ENCODE measurements at regions not wholly inside any gene's neighbourhood (a gene's known extent, or its start where the extent isn't known, plus 50 kb on each side); places are given as distances from the start of the nearest gene placed in this dataset.

DNA sequence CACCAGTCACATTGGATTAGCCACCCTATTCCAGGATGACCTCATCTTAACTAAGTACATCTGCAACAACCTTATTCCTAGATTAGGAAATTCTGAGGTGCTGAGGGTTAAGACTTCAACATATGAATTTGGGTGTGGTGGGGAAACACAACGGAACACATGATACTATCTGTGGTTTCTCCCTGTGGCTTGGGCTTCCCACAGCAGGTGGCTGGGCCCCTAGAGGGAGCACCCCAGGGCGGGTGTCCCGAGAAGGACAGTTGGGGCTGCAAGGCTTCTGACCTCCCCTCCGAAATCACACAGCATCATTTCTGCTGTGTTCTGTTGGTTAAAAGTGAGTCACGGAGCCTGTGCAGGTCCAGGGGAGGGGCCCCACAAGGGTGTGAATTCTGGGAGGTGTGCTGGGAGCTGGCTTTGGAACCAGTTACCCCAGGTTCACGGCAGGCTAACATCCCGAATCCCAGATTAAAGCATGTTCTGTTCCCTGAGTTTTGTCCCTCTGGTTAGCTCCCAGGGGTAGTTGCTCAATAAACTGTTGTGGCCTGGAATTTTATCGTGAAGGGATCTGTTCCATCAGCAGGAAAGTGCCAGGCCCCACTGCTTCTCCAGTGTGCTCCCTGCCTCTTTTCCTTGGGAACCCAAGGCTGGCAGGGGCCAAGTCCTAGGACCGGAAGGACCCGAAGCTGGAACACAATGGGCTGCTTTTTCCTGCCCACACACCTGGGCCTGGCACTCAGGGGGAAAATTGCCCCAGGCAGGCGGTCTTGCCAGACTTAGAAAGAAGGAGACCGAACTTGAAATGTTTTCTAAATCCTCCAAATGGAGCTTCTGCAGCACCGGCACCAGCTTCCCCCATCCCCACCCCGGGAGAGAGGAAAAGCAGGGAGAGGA lies 154.0 kb upstream of the WNT4 start:
- TF ChIP-seq, protein P1, sequence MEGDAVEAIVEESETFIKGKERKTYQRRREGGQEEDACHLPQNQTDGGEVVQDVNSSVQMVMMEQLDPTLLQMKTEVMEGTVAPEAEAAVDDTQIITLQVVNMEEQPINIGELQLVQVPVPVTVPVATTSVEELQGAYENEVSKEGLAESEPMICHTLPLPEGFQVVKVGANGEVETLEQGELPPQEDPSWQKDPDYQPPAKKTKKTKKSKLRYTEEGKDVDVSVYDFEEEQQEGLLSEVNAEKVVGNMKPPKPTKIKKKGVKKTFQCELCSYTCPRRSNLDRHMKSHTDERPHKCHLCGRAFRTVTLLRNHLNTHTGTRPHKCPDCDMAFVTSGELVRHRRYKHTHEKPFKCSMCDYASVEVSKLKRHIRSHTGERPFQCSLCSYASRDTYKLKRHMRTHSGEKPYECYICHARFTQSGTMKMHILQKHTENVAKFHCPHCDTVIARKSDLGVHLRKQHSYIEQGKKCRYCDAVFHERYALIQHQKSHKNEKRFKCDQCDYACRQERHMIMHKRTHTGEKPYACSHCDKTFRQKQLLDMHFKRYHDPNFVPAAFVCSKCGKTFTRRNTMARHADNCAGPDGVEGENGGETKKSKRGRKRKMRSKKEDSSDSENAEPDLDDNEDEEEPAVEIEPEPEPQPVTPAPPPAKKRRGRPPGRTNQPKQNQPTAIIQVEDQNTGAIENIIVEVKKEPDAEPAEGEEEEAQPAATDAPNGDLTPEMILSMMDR (IDR thresholded peaks at IDR 0.05; ENCODE audit: unreplicated experiment) = no peak
- Mint-ChIP-seq H3K9me3 (ENCODE audit: unreplicated experiment) (no peaks in the 10 kb centered on the region), H3K4me1 (ENCODE audit: unreplicated experiment) (peaks cover 7% of the 10 kb centered on the region), H3K27ac (ENCODE audit: unreplicated experiment) (no peak overlapping the region), H3K4me3 (ENCODE audit: unreplicated experiment) (no peak overlapping the region), H3K27me3 (ENCODE audit: unreplicated experiment) (no peaks in the 10 kb centered on the region), H3K36me3 (ENCODE audit: low read depth, unreplicated experiment) (no peaks in the 10 kb centered on the region)
- DNase-seq (ENCODE audit: low spot score) = no peak

DNA sequence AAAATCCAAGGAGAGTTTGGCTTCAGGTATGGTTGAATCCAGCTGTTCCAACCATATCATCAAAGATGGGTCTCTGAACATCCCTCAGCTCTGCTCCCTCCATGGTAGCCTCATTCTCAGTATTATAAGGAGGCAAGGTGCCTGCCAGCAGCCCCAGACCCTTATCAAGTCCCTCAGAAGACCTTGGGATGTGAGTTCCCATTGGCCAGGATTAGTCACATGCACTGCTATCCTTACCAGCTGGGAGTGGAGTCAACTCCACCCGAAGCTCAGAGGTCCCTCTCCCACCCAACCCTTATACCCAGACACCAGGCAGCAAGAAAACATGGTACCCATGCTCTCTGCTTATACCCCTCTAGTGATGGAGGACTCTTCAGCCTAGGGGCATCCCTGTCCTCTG lies 153.7 kb upstream of the ZBTB40 start:
- no peaks in the 10 kb centered on the region for H3K27me3 Mint-ChIP-seq (ENCODE audit: unreplicated experiment)
- no peak overlapping the region for H3K27ac Mint-ChIP-seq (ENCODE audit: unreplicated experiment)
- TF ChIP-seq, protein P1 (IDR thresholded peaks at IDR 0.05; ENCODE audit: unreplicated experiment) = no peak
- no peak for DNase-seq (ENCODE audit: low spot score)
- H3K4me1 Mint-ChIP-seq (ENCODE audit: unreplicated experiment) = peaks cover 7% of the 10 kb centered on the region
- no peaks in the 10 kb centered on the region for H3K9me3 Mint-ChIP-seq (ENCODE audit: unreplicated experiment)
- H3K4me3 Mint-ChIP-seq (ENCODE audit: unreplicated experiment) = no peak overlapping the region
- no peaks in the 10 kb centered on the region for H3K36me3 Mint-ChIP-seq (ENCODE audit: low read depth, unreplicated experiment)

GRCh38 chr1:22303816-22304215 lies 147.8 kb upstream of the ZBTB40 start:
- H3K27me3 Mint-ChIP-seq (ENCODE audit: unreplicated experiment) = no peaks in the 10 kb centered on the region
- no peaks in the 10 kb centered on the region for H3K9me3 Mint-ChIP-seq (ENCODE audit: unreplicated experiment)

DNA sequence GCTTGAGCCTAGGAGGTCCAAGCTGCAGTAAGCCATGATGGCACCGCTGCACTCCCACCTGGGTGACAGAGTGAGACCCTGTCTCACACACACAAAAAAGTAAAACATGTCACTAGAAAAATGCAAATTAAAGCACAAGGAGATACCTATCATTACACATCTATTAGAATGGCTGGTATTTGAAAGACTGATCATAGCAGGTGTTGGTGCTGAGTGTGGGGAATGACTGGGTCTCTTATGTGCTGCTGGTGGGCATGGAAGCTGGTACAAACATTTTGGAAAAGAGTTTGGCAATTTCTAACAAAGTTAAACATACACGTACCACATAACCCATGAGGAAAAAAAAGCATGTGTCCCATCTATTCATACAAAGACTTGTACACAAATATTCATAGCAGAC lies 142.1 kb upstream of the ZBTB40 start:
- Mint-ChIP-seq H3K27me3 (ENCODE audit: unreplicated experiment) (peaks cover 2% of the 10 kb centered on the region), H3K4me1 (ENCODE audit: unreplicated experiment) (no peaks in the 10 kb centered on the region)

More at GRCh38 chr1:22303816-22304215, 147.8 kb upstream of the ZBTB40 start:
- DNase-seq (ENCODE audit: low spot score) = no peak
- Mint-ChIP-seq H3K27ac (ENCODE audit: unreplicated experiment) (no peak overlapping the region), H3K36me3 (ENCODE audit: low read depth, unreplicated experiment) (no peaks in the 10 kb centered on the region), H3K4me1 (ENCODE audit: unreplicated experiment) (no peaks in the 10 kb centered on the region), H3K4me3 (ENCODE audit: unreplicated experiment) (no peak overlapping the region)
- TF ChIP-seq, protein P1 (IDR thresholded peaks at IDR 0.05; ENCODE audit: unreplicated experiment) = no peak

DNA sequence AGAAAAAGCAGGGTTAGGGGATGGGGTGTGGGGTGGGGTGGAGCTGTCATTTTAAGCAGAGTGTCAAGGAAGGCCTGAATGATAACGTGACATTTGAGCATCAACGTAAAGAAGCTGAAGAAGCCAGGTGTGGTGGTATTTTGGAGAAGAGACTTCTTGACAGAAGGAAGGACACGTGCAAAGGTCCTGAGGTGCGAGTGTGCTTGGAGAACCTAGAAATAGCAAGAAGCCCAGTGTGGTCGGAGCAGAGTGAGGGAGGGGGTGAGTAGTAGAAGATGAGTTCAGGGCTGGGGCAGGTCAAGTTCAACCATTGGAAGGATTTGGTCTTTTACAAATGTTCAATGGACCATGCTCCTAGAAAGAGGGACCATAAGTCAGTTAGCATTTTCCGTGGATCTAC lies 140.2 kb upstream of the ZBTB40 start:
- no peak for DNase-seq (ENCODE audit: low spot score)
- H3K36me3 Mint-ChIP-seq (ENCODE audit: low read depth, unreplicated experiment) = no peaks in the 10 kb centered on the region
- peaks cover 6% of the 10 kb centered on the region for H3K27me3 Mint-ChIP-seq (ENCODE audit: unreplicated experiment)
- no peak overlapping the region for H3K4me3 Mint-ChIP-seq (ENCODE audit: unreplicated experiment)
- no peak overlapping the region for H3K27ac Mint-ChIP-seq (ENCODE audit: unreplicated experiment)
- no peaks in the 10 kb centered on the region for H3K4me1 Mint-ChIP-seq (ENCODE audit: unreplicated experiment)
- H3K9me3 Mint-ChIP-seq (ENCODE audit: unreplicated experiment) = no peaks in the 10 kb centered on the region
- TF ChIP-seq, protein P1 (IDR thresholded peaks at IDR 0.05; ENCODE audit: unreplicated experiment) = no peak

More for the DNA sequence above, 142.1 kb upstream of the ZBTB40 start:
- Mint-ChIP-seq H3K9me3 (ENCODE audit: unreplicated experiment) (no peaks in the 10 kb centered on the region), H3K27ac (ENCODE audit: unreplicated experiment) (no peak overlapping the region), H3K36me3 (ENCODE audit: low read depth, unreplicated experiment) (no peaks in the 10 kb centered on the region), H3K4me3 (ENCODE audit: unreplicated experiment) (no peak overlapping the region)
- DNase-seq (ENCODE audit: low spot score) = no peak
- TF ChIP-seq, protein P1 (IDR thresholded peaks at IDR 0.05; ENCODE audit: unreplicated experiment) = no peak

Data from endothelial cell (in vitro differentiated cells).